ENCODE measurements at regions not wholly inside any gene's neighbourhood (a gene's known extent, or its start where the extent isn't known, plus 50 kb on each side); places are given as distances from the start of the nearest gene placed in this dataset.

GRCh38 chr7:25624051-25624450 is 395.8 kb upstream of the NPVF start:
- TF ChIP-seq CTCF (IDR thresholded peaks at IDR 0.05) (no peak), POLR2A (IDR thresholded peaks at IDR 0.05) (no peak)
